Islet of Langerhans (tissue), 1 donor: ENCODE measurements at regions not wholly inside any gene's neighbourhood (a gene's known extent, or its start where the extent isn't known, plus 50 kb on each side); places are given as distances from the start of the nearest gene placed in this dataset.
"Not testable (repeated sequence)": the region's sequence is repeated elsewhere in the genome, so short reads cannot be mapped to it uniquely, and the experiment has no call there.

ENCODE experiments used
- FAIRE-seq: peaks from one replicate; lab custom pipeline; 2011; peaks lifted over from hg19 to GRCh38; lab: Jason Lieb, UNC

- no peak for FAIRE-seq
Observed at GRCh38 chr4:127505203-127505602, 127.6 kb upstream of the INTU start.

- FAIRE-seq, result no peak
Observed at GRCh38 chr4:127506283-127506682, 126.5 kb upstream of the INTU start.

- FAIRE-seq, result no peak
Observed at GRCh38 chr4:127509155-127509554, 123.6 kb upstream of the INTU start.

GRCh38 chr4:127512672-127513071, 120.1 kb upstream of the INTU start:
- FAIRE-seq, result not testable (repeated sequence)

- FAIRE-seq, result not testable (repeated sequence)
Observed at GRCh38 chr4:127515259-127515658, 117.5 kb upstream of the INTU start.

- FAIRE-seq, result no peak
Observed at GRCh38 chr4:127518046-127518445, 114.7 kb upstream of the INTU start.

- FAIRE-seq, result no peak
Observed at GRCh38 chr4:127521463-127521862, 111.3 kb upstream of the INTU start.

- FAIRE-seq, result no peak
Observed at GRCh38 chr4:127523369-127523768, 109.4 kb upstream of the INTU start.

GRCh38 chr4:127525608-127526007, 107.1 kb upstream of the INTU start:
- FAIRE-seq, result no peak

GRCh38 chr4:127528302-127528701, 104.5 kb upstream of the INTU start:
- no peak for FAIRE-seq

- FAIRE-seq, result not testable (repeated sequence)
Observed at GRCh38 chr4:127529879-127530278, 102.9 kb upstream of the INTU start.

- FAIRE-seq, result peak; percentile 99
Observed at GRCh38 chr4:127533028-127533700, 99.6 kb upstream of the INTU start.

GRCh38 chr4:127534041-127534825, 98.5 kb upstream of the INTU start:
- peak; percentile 91 for FAIRE-seq

- FAIRE-seq, result no peak
Observed at GRCh38 chr4:127538016-127538415, 94.7 kb upstream of the INTU start.

- FAIRE-seq, result no peak
Observed at GRCh38 chr4:127540497-127541025, 92.2 kb upstream of the INTU start.

- no peak for FAIRE-seq
Observed at GRCh38 chr4:127545271-127545670, 87.5 kb upstream of the INTU start.

- no peak for FAIRE-seq
Observed at GRCh38 chr4:127548990-127549925, 83.5 kb upstream of the INTU start.

GRCh38 chr4:127555106-127555505, 77.7 kb upstream of the INTU start:
- no peak for FAIRE-seq

GRCh38 chr4:127558088-127558487, 74.7 kb upstream of the INTU start:
- FAIRE-seq, result no peak

- no peak for FAIRE-seq
Observed at GRCh38 chr4:127558489-127559407, 74.0 kb upstream of the INTU start.

GRCh38 chr4:127559981-127560380, 72.8 kb upstream of the INTU start:
- FAIRE-seq, result no peak
